CD14-positive monocyte (primary cell): ENCODE measurements at regions not wholly inside any gene's neighbourhood (a gene's known extent, or its start where the extent isn't known, plus 50 kb on each side); places are given as distances from the start of the nearest gene placed in this dataset.

Experiments used
- DNase-seq, 3 donors: peaks; one replicate each; pipeline ENCODE4 v3.0.0-alpha.2; 2011 to 2022
- H2AFZ ChIP-seq: 2 replicates; pipeline ENCODE4 v1.6.0; 2012; ENCODE audit warnings: mild to moderate bottlenecking, low read depth, low read length, inconsistent platforms; ENCODE audit not compliant: insufficient read depth, poor library complexity, severe bottlenecking
- H3K27ac ChIP-seq, 2 donors: 1 replicate in 1 of 2; 2 replicates in 1 of 2; pipeline ENCODE4 v1.5.1; 2012 to 2013; ENCODE audit warnings: low read length in 2 of 2, control low read depth in 1 of 2, inconsistent platforms in 1 of 2, low read depth in 1 of 2, mild to moderate bottlenecking in 1 of 2
- H3K27me3 ChIP-seq, 2 donors: one replicate each; pipeline versions ENCODE4 v1.6.0 to v1.6.1; 2011 to 2013; ENCODE audit warnings: low read length in 2 of 2; ENCODE audit not compliant: control insufficient read depth in 2 of 2, insufficient read depth in 2 of 2
- H3K36me3 ChIP-seq, 2 donors: replicated peaks in 1 of 2; 1 replicate in 1 of 2; 2 replicates in 1 of 2; pipeline versions ENCODE4 v1.5.1 to v1.6.1; 2012 to 2013; ENCODE audit warnings: low read length in 2 of 2, control low read depth in 1 of 2, inconsistent platforms in 1 of 2, mild to moderate bottlenecking in 1 of 2; ENCODE audit not compliant: insufficient read depth in 2 of 2, control insufficient read depth in 1 of 2
- H3K4me1 ChIP-seq, 2 donors: 1 replicate in 1 of 2; 2 replicates in 1 of 2; pipeline versions ENCODE4 v1.5.1 to v1.6.1; 2012 to 2013; ENCODE audit warnings: low read length in 2 of 2, control low read depth in 1 of 2, inconsistent platforms in 1 of 2, mild to moderate bottlenecking in 1 of 2, moderate library complexity in 1 of 2; ENCODE audit not compliant: insufficient read depth in 2 of 2, control insufficient read depth in 1 of 2
- H3K4me2 ChIP-seq: replicated peaks from 2 replicates; pipeline ENCODE3; 2012; ENCODE audit warnings: low read length, moderate library complexity, mild to moderate bottlenecking; ENCODE audit not compliant: poor library complexity, severe bottlenecking; ENCODE audit errors: extremely low read depth
- H3K4me3 ChIP-seq, 3 experiments: fragments of 200-600 bp in 1 of 3; sonication (generic) in 1 of 3; replicated peaks in 1 of 3; 1 replicate in 2 of 3; 2 replicates in 1 of 3; pipeline ENCODE4 v1.5.1; 2011 to 2013; ENCODE audit warnings: low read length in 3 of 3, mild to moderate bottlenecking in 3 of 3, control low read depth in 2 of 3, low read depth in 2 of 3, inconsistent platforms in 1 of 3, moderate library complexity in 1 of 3
- H3K79me2 ChIP-seq: 2 replicates; pipeline ENCODE4 v1.6.0; 2012; ENCODE audit warnings: mild to moderate bottlenecking, control low read depth, inconsistent platforms, low read length, moderate library complexity; ENCODE audit not compliant: insufficient read depth
- H3K9ac ChIP-seq: 2 replicates; pipeline ENCODE4 v1.6.0; 2017; ENCODE audit warnings: low read length, mild to moderate bottlenecking; ENCODE audit not compliant: insufficient read depth, poor library complexity, severe bottlenecking
- H3K9me3 ChIP-seq, 2 donors: replicated peaks in 1 of 2; 1 replicate in 1 of 2; 2 replicates in 1 of 2; pipeline versions ENCODE4 v1.5.1 to v1.6.1; 2012 to 2013; ENCODE audit warnings: low read length in 2 of 2, control low read depth in 1 of 2; ENCODE audit not compliant: control insufficient read depth in 1 of 2, insufficient read depth in 1 of 2
- H4K20me1 ChIP-seq: 2 replicates; pipeline ENCODE4 v1.6.0; 2012; ENCODE audit warnings: mild to moderate bottlenecking, low read length, control low read depth, moderate library complexity; ENCODE audit not compliant: insufficient read depth
- H3K27ac Mint-ChIP-seq, 7 donors: one replicate each; pipeline ENCODE4 v1.8.0; 2020; ENCODE audit warnings: mild to moderate bottlenecking in 7 of 7, mixed read lengths in 7 of 7, moderate library complexity in 6 of 7, inconsistent platforms in 2 of 7
- H3K27me3 Mint-ChIP-seq, 3 donors: one replicate each; pipeline ENCODE4 v1.8.0; 2021 to 2022; ENCODE audit warnings: low read depth in 3 of 3, mild to moderate bottlenecking in 3 of 3, mixed read lengths in 3 of 3, moderate library complexity in 3 of 3, inconsistent platforms in 1 of 3
- H3K36me3 Mint-ChIP-seq, 2 donors: one replicate each; pipeline ENCODE4 v1.8.0; 2020; ENCODE audit warnings: mixed read lengths in 2 of 2, inconsistent platforms in 1 of 2, mild to moderate bottlenecking in 1 of 2
- H3K4me1 Mint-ChIP-seq: one replicate; pipeline ENCODE4 v1.8.0; 2020; ENCODE audit warnings: mild to moderate bottlenecking, mixed read lengths
- H3K4me3 Mint-ChIP-seq, 2 donors: one replicate each; pipeline ENCODE4 v1.8.0; 2020; ENCODE audit warnings: mild to moderate bottlenecking in 2 of 2, mixed read lengths in 2 of 2, moderate library complexity in 1 of 2
- H3K9me3 Mint-ChIP-seq, 7 donors: one replicate each; pipeline ENCODE4 v1.8.0; 2020 to 2022; ENCODE audit warnings: mixed read lengths in 7 of 7, mild to moderate bottlenecking in 6 of 7, moderate library complexity in 6 of 7, inconsistent platforms in 2 of 7
- WGBS: methylation state at CpG from one replicate; pipeline ENCODE4 v1.1.5; 2013; ENCODE audit warnings: missing lambda C conversion rate; ENCODE audit not compliant: insufficient coverage; 5-methylcytosine and 5-hydroxymethylcytosine counted together
- intact Hi-C, 2 donors: fragments of 100-400 bp; cut with micrococcal nuclease; formaldehyde crosslinking; loops; one replicate each; pipeline versions ENCODE4 v1.15.0 to v1.15.1; 2023
- TF ChIP-seq, protein P1 (sequence below): fragments of 200-600 bp; IDR thresholded peaks from one replicate; pipeline ENCODE4 v1.8.0; 2022; ENCODE audit warnings: antibody characterized with exemption, mild to moderate bottlenecking

DNA sequence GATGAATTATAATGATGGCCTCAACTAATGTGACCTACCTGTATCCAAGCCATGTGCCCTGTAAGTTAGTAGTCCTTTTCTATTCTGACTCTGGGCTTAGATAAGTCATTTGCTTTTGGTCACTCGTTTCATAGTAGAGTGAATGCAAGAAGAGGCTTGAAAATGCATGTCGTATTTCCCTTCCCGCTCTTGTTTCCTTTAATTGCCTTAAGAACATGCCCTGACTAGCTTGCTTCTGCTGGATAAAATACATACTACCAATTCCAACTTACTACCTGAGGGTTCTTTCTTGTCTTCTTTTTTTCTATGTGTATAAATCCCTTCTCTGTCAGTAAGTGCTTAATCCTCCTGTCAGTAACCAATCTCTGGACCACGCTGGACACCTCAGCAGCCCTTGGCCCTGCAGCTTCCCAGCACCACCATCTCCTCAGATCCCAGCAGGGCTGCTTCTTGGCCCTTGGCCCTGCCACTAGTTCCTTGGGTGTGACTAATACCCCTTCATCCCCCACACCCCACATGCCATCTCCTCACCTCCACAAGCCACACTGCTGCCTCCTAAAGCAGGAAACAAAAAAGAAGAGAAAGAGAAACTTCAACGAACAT lies 771.7 kb downstream of the IGSF11 start:
- H3K4me3 ChIP-seq, result no peak overlapping the region
- no peaks in the 10 kb centered on the region for H3K79me2 ChIP-seq
- DNase-seq, result no peak
- TF ChIP-seq, protein P1, sequence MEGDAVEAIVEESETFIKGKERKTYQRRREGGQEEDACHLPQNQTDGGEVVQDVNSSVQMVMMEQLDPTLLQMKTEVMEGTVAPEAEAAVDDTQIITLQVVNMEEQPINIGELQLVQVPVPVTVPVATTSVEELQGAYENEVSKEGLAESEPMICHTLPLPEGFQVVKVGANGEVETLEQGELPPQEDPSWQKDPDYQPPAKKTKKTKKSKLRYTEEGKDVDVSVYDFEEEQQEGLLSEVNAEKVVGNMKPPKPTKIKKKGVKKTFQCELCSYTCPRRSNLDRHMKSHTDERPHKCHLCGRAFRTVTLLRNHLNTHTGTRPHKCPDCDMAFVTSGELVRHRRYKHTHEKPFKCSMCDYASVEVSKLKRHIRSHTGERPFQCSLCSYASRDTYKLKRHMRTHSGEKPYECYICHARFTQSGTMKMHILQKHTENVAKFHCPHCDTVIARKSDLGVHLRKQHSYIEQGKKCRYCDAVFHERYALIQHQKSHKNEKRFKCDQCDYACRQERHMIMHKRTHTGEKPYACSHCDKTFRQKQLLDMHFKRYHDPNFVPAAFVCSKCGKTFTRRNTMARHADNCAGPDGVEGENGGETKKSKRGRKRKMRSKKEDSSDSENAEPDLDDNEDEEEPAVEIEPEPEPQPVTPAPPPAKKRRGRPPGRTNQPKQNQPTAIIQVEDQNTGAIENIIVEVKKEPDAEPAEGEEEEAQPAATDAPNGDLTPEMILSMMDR, result no peak
- H4K20me1 ChIP-seq, result no peaks in the 10 kb centered on the region
- intact Hi-C loops, result no loop called here
- peaks cover 0 to 8% (median 4%) of the 10 kb centered on the region in 7 donors for H3K9me3 Mint-ChIP-seq
- H3K9me3 ChIP-seq, result peaks cover 10 to 12% of the 10 kb centered on the region in 2 donors
- WGBS, result 73% methylated on average over 1 of the region's 5 CpGs
- H3K9ac ChIP-seq, result no peak overlapping the region
- no peak overlapping the region for H2AFZ ChIP-seq
- H3K27ac ChIP-seq, result no peak overlapping the region
- H3K27me3 Mint-ChIP-seq, result no peaks in the 10 kb centered on the region
- H3K4me3 Mint-ChIP-seq, result no peak overlapping the region
- no peaks in the 10 kb centered on the region for H3K27me3 ChIP-seq
- H3K4me1 Mint-ChIP-seq, result no peaks in the 10 kb centered on the region
- H3K36me3 Mint-ChIP-seq, result no peaks in the 10 kb centered on the region
- peak overlapping the region in 1 of 7 donors; percentile 43 for H3K27ac Mint-ChIP-seq
- H3K36me3 ChIP-seq, result no peaks in the 10 kb centered on the region
- H3K4me2 ChIP-seq, result no peak overlapping the region
- H3K4me1 ChIP-seq, result no peaks in the 10 kb centered on the region

DNA sequence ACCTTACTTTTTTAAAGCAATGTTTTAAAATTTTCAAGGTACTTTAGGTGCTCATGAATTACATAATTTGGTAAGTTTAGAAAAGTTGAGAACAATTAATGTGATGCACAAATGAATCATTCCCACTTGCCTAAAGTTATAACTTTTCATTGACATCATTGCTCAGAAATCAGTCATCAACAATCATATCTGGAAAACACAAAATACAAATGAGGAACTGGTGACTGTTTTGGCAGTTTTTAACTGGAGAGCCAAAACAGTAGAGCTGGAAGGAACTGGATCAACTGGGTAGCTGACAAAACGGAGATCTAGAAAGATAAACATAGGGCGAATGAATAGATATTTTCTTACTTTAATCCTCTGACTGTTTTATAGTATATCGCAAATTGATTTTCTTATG lies 767.1 kb downstream of the IGSF11 start:
- Histone ChIP-seq H3K9ac (no peak overlapping the region), H3K4me1 (no peaks in the 10 kb centered on the region), H3K4me2 (no peak overlapping the region), H3K27me3 (no peaks in the 10 kb centered on the region), H3K4me3 (no peak overlapping the region), H2AFZ (no peak overlapping the region), H3K36me3 (no peaks in the 10 kb centered on the region), H4K20me1 (no peaks in the 10 kb centered on the region), H3K79me2 (no peaks in the 10 kb centered on the region), H3K9me3 (peaks cover 18 to 21% of the 10 kb centered on the region in 2 donors), H3K27ac (no peak overlapping the region)
- H3K9me3 Mint-ChIP-seq, result peaks cover 6 to 13% (median 12%) of the 10 kb centered on the region in 7 donors
- no peaks in the 10 kb centered on the region for H3K36me3 Mint-ChIP-seq
- no CpG with 5 or more reads among the region's 3 CpGs for WGBS
- intact Hi-C loops, result no loop called here
- TF ChIP-seq, protein P1, result no peak
- DNase-seq, result no peak
- no peaks in the 10 kb centered on the region for H3K4me1 Mint-ChIP-seq
- no peak overlapping the region for H3K27ac Mint-ChIP-seq
- H3K27me3 Mint-ChIP-seq, result no peaks in the 10 kb centered on the region
- no peak overlapping the region for H3K4me3 Mint-ChIP-seq
